ENCODE measurements at regions not wholly inside any gene's neighbourhood (a gene's known extent, or its start where the extent isn't known, plus 50 kb on each side); places are given as distances from the start of the nearest gene placed in this dataset.

DNA sequence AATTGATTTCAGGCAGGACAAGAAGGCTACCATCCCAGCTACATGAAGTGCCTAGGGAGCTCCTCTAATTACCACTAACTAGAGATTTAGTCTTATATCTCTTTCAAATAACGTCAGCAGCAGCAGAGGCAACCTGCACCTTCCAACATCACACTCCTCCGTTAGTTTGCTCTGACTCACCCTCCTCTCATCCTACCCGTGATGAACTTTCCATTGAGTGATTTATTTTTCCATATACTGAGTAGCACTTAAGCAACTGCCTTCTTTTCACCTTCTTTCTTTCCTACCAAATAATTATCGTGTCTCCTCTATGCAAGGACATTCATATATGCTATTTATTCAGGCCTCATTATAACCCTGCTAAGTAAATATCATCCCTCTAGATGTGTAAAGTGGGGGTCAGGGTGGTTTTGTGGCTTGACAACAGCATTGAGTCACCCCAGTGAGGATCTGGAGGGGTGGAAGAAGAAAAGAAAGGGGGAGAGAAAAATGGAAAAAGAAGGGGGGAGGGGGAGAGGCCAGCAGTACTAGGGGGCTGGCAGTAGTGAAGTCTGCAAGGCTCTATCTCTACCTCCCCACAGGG is 64.6 kb upstream of the CAST start:
- TF ChIP-seq CTCF (IDR thresholded peaks at IDR 0.05) = no peak
- no peak for TF ChIP-seq EP300 (IDR thresholded peaks at IDR 0.05)
- TF ChIP-seq POLR2AphosphoS5 (IDR thresholded peaks at IDR 0.05) = no peak
- TF ChIP-seq POLR2A (IDR thresholded peaks at IDR 0.05) = no peak
